ENCODE measurements at regions not wholly inside any gene's neighbourhood (a gene's known extent, or its start where the extent isn't known, plus 50 kb on each side); places are given as distances from the start of the nearest gene placed in this dataset.

GRCh38 chr2:122020377-122020776 is 264.9 kb downstream of the TSN start:
- TF ChIP-seq CTCF (conservative IDR thresholded peaks at IDR 0.05) = no peak
- no peak for TF ChIP-seq EZH2 (IDR thresholded peaks at IDR 0.05; ENCODE audit: low read depth)

All from PC-9 (cell line).